ENCODE measurements at regions not wholly inside any gene's neighbourhood (a gene's known extent, or its start where the extent isn't known, plus 50 kb on each side); places are given as distances from the start of the nearest gene placed in this dataset.

DNA sequence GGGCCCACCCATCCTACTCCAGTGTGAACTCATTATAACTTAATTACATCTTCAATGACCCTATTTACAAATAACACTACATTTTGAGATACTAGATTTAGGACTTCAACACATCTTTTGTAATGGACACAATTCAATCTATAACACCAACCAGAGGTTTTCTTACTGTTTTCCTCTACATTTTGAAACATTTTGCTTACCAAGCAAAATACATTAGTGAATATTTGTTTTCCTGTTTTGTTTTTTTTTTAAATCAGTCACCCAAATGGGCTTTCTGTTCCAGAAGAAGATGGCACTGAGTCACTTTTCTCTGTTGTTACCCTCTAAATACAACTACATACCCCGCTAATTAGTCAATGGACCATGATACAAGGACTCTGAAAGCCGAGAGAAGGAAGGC is 69.2 kb upstream of the PRNP start:
- intact Hi-C loops (cut with DNase I): no loop called here
- Histone ChIP-seq H3K36me3 (no peaks in the 10 kb centered on the region), H3K9me3 (no peaks in the 10 kb centered on the region), H3K27ac (no peak overlapping the region), H3K4me3 (no peak overlapping the region), H3K27me3 (no peaks in the 10 kb centered on the region), H3K4me1 (no peaks in the 10 kb centered on the region)
- 56% methylated on average over 2 of the region's 2 CpGs for WGBS (ENCODE audit: insufficient coverage, low coverage, low lambda C conversion rate, missing lambda C conversion rate)
- no peak for TF ChIP-seq POLR2A (IDR thresholded peaks at IDR 0.05)
- no peak for DNase-seq
- ATAC-seq: no peak

DNA sequence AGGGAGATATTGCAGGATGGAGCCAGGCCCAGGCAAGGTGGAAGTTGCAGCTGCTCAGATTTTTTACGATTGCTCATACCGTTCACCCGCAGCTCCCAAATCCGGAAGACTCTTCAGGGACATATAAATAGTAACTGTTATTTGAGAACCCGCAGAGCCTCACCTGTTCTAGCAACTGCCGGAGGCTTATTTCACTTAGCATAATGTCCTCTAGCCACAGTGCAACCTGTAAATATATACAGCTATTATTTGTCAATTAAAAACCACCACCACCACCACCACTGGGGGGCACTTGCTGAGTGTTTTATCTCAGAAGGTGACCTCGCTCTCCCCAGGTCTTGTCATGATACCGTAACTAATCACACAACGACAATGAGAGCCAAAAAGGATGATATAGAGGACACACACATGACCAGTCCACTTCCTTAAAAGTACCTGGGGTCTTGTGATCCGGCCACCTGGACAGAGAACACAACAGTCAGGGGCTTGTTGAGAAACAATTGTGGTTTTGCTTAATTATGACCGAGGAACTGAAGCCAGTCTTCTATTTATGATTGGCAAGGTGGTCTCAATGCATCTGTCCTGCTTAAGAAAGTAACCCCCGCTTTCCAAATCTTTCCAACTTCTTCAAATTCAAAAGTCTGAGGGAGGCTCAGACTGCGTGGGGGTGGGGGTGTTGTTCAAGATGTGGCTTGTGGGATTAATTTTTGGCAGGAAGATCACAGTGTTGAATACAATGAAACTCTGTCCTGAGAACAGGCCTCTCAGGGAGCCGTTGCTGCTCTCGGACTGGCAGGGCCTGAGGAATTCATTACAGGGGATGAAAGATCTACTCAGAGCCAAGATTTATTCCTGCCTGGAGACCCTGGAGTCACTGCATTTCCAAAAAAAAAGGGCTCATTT is 72.3 kb upstream of the PRNP start:
- no peaks in the 10 kb centered on the region for H3K4me1 ChIP-seq
- H3K4me3 ChIP-seq: no peak overlapping the region
- DNase-seq (no peak), ATAC-seq (peak; percentile 54 to 72 (median 62))
- no peaks in the 10 kb centered on the region for H3K27me3 ChIP-seq
- H3K9me3 ChIP-seq: no peaks in the 10 kb centered on the region
- intact Hi-C loops (cut with DNase I): no loop called here
- H3K27ac ChIP-seq: no peak overlapping the region
- WGBS (ENCODE audit: insufficient coverage, low coverage, low lambda C conversion rate, missing lambda C conversion rate): 41% methylated on average over 14 of the region's 15 CpGs
- H3K36me3 ChIP-seq: no peaks in the 10 kb centered on the region
- TF ChIP-seq, protein P1, sequence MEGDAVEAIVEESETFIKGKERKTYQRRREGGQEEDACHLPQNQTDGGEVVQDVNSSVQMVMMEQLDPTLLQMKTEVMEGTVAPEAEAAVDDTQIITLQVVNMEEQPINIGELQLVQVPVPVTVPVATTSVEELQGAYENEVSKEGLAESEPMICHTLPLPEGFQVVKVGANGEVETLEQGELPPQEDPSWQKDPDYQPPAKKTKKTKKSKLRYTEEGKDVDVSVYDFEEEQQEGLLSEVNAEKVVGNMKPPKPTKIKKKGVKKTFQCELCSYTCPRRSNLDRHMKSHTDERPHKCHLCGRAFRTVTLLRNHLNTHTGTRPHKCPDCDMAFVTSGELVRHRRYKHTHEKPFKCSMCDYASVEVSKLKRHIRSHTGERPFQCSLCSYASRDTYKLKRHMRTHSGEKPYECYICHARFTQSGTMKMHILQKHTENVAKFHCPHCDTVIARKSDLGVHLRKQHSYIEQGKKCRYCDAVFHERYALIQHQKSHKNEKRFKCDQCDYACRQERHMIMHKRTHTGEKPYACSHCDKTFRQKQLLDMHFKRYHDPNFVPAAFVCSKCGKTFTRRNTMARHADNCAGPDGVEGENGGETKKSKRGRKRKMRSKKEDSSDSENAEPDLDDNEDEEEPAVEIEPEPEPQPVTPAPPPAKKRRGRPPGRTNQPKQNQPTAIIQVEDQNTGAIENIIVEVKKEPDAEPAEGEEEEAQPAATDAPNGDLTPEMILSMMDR (IDR thresholded peaks at IDR 0.05): peak; percentile 23 to 34 (median 26)
- no peak for TF ChIP-seq POLR2A (IDR thresholded peaks at IDR 0.05)

DNA sequence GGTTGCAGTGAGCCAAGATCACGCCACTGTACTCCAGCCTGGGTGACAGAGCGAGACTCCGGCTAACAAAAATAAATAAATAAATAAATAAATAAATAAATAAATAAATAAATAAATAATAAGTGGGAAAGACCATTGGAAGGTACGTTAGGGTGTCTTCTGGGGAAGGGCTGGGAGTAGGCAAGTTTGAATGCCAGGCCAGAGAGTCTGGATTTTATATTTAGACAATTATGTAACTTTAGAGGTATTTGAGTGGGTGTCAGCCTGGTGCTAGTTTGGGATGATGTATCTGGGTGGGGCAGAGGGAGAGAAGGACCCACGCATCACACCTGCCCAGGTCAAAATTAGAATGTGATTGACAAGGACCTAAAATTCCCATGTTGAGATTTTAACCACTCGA is 73.1 kb upstream of the PRNP start:
- Histone ChIP-seq H3K4me1 (no peaks in the 10 kb centered on the region), H3K4me3 (no peak overlapping the region), H3K27ac (no peak overlapping the region), H3K27me3 (no peaks in the 10 kb centered on the region), H3K9me3 (no peaks in the 10 kb centered on the region), H3K36me3 (no peaks in the 10 kb centered on the region)
- no peak for TF ChIP-seq POLR2A (IDR thresholded peaks at IDR 0.05)
- TF ChIP-seq, protein P1 (IDR thresholded peaks at IDR 0.05): no peak
- ATAC-seq: no peak
- no peak for DNase-seq
- intact Hi-C loops (cut with DNase I): no loop called here
- 82% methylated on average over 4 of the region's 6 CpGs for WGBS (ENCODE audit: insufficient coverage, low coverage, low lambda C conversion rate, missing lambda C conversion rate)

DNA sequence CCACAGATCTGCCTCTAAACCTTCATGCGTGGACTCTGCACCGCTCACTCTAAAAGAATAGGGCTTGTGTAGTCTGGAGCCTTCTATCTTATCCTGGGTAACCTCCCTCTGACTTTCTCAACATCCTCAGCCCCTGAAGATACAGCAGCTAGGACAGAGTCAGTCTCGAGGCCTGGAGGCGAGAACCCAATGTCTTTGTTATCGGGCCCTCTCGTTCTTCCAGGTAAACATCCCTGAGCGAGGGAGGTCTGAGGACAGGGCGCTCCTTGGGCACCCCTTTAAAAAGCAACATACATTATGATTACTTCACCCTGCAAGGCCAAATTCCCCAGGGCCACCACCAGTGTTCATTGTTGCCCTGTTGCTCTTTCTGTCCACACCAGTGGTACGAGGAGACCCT is 75.4 kb upstream of the PRNP start:
- ATAC-seq (no peak), DNase-seq (no peak)
- Histone ChIP-seq H3K4me1 (no peaks in the 10 kb centered on the region), H3K9me3 (no peaks in the 10 kb centered on the region), H3K36me3 (no peaks in the 10 kb centered on the region), H3K4me3 (no peak overlapping the region), H3K27ac (no peak overlapping the region), H3K27me3 (no peaks in the 10 kb centered on the region)
- TF ChIP-seq POLR2A (IDR thresholded peaks at IDR 0.05): no peak
- TF ChIP-seq, protein P1 (IDR thresholded peaks at IDR 0.05): no peak
- intact Hi-C loops (cut with DNase I): no loop called here
- whole genome bisulfite sequencing (ENCODE audit: insufficient coverage, low coverage, low lambda C conversion rate, missing lambda C conversion rate): 78% methylated on average over 8 of the region's 9 CpGs

DNA sequence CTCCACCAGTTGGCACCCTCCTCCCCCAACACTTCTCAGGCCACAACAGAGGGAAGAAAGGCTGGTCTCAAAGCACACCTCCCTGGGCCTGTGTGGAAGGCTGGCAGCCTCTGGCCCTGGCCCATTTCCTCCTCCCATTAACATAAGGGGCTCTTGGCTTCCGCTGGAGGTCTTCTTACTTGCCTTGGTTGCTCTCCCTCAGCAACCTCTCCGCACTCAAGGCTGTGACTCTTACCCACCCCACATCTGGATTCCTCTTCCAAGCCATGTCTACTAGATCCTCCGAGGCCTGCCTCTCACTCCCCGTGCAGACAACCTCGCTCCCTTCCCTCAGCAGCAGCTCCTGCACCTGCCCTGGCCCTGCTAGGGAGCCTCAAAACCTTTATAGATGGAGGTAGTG is 76.7 kb upstream of the PRNP start:
- H3K9me3 ChIP-seq: no peaks in the 10 kb centered on the region
- no peak for DNase-seq
- intact Hi-C loops (cut with DNase I): loop anchor here (2.0 to 5.0 kb wide), 2 partner anchors 113 to 115 kb away; partner anchors contain the start of gene PRND (in 1 of the 2)
- H3K4me1 ChIP-seq: no peaks in the 10 kb centered on the region
- H3K36me3 ChIP-seq: no peaks in the 10 kb centered on the region
- ATAC-seq: no peak
- WGBS (ENCODE audit: insufficient coverage, low coverage, low lambda C conversion rate, missing lambda C conversion rate): 72% methylated on average over 4 of the region's 5 CpGs
- no peak overlapping the region for H3K27ac ChIP-seq
- H3K27me3 ChIP-seq: no peaks in the 10 kb centered on the region
- TF ChIP-seq POLR2A (IDR thresholded peaks at IDR 0.05): no peak
- TF ChIP-seq, protein P1 (IDR thresholded peaks at IDR 0.05): no peak
- no peak overlapping the region for H3K4me3 ChIP-seq

All from right lobe of liver (tissue), 6 donors.